GM23338 (cell line): ENCODE measurements at regions not wholly inside any gene's neighbourhood (a gene's known extent, or its start where the extent isn't known, plus 50 kb on each side); places are given as distances from the start of the nearest gene placed in this dataset.

ENCODE experiments used
- CTCF ChIP-seq, 2 experiments: fragments of 200-600 bp in 1 of 2; sonication (generic) in 1 of 2; conservative IDR thresholded peaks; 2 replicates each; pipeline versions ENCODE4 v1.5.1 to v1.6.1; 2016 to 2017; ENCODE audit warnings: antibody characterized with exemption in 2 of 2, low read depth in 2 of 2, mild to moderate bottlenecking in 2 of 2, moderate library complexity in 1 of 2
- EZH2 ChIP-seq: fragments of 200-600 bp; sonication (generic); IDR thresholded peaks from one replicate; pipeline ENCODE4 v1.8.0; 2017; ENCODE audit warnings: antibody characterized with exemption, mild to moderate bottlenecking, low read depth; ENCODE audit not compliant: unreplicated experiment
- EZH2phosphoT487 ChIP-seq: fragments of 200-600 bp; sonication (generic); IDR thresholded peaks from one replicate; pipeline ENCODE4 v1.8.1; 2018; ENCODE audit warnings: antibody characterized with exemption; ENCODE audit not compliant: unreplicated experiment
- JUNB ChIP-seq: IDR thresholded peaks from one replicate; pipeline ENCODE4 v1.6.1; 2016; ENCODE audit warnings: antibody characterized with exemption; ENCODE audit not compliant: unreplicated experiment
- POLR2AphosphoS5 ChIP-seq: IDR thresholded peaks from 2 replicates; pipeline ENCODE4 v1.6.1; 2016; ENCODE audit warnings: antibody characterized with exemption, low read depth
- REST ChIP-seq: IDR thresholded peaks from one replicate; pipeline ENCODE4 v1.6.1; 2018; ENCODE audit warnings: antibody characterized with exemption; ENCODE audit not compliant: unreplicated experiment
- ZNF114 ChIP-seq: fragments of 250-450 bp; sonication (Bioruptor Pico); IDR thresholded peaks from 2 replicates; pipeline ENCODE4 v1.5.0; 2020; ENCODE audit warnings: mild to moderate bottlenecking, moderate library complexity
- ZNF331 ChIP-seq: fragments of 250-450 bp; sonication (Bioruptor Pico); IDR thresholded peaks from 2 replicates; pipeline ENCODE4 v1.5.0; 2020; ENCODE audit warnings: low read depth, mild to moderate bottlenecking, moderate library complexity
- ZNF462 ChIP-seq: fragments of 250-450 bp; sonication (Bioruptor Pico); IDR thresholded peaks from 2 replicates; pipeline ENCODE4 v1.5.0; 2020; ENCODE audit warnings: mild to moderate bottlenecking, moderate library complexity

- TF ChIP-seq POLR2AphosphoS5: no peak
- TF ChIP-seq CTCF (conservative IDR thresholded peaks at IDR 0.05; ENCODE audit: low read depth in 2 of 2): no peak
- no peak for TF ChIP-seq EZH2
- TF ChIP-seq EZH2phosphoT487: no peak
- no peak for TF ChIP-seq REST
- no peak for TF ChIP-seq ZNF114 (CRISPR knock-in tag)
- no peak for TF ChIP-seq ZNF331 (CRISPR knock-in tag)
- no peak for TF ChIP-seq JUNB
- no peak for TF ChIP-seq ZNF462 (CRISPR knock-in tag)
These were observed 359.0 kb downstream of the TSN start for GRCh38 chr2:122114421-122114820.
